Islet precursor cell (in vitro differentiated cells): ENCODE measurements at regions not wholly inside any gene's neighbourhood (a gene's known extent, or its start where the extent isn't known, plus 50 kb on each side); places are given as distances from the start of the nearest gene placed in this dataset.
A peak's percentile ranks its signal among the peaks of the same experiment; 100 is the strongest.
"Not testable (repeated sequence)": the region's sequence is repeated elsewhere in the genome, so short reads cannot be mapped to it uniquely, and the experiment has no call there.

Experiments used
- DNase-seq: peaks from one replicate; pipeline ENCODE4 v3.0.0-alpha.2; 2018

- no peak for DNase-seq
Observed at GRCh38 chrX:113996781-113997180, 587.1 kb upstream of the HTR2C start.

- DNase-seq, result not testable (repeated sequence)
Observed at GRCh38 chrX:113991720-113992119, 592.2 kb upstream of the HTR2C start.

GRCh38 chrX:113990669-113991068 is 593.2 kb upstream of the HTR2C start:
- not testable (repeated sequence) for DNase-seq

GRCh38 chrX:113988315-113988935 is 595.5 kb upstream of the HTR2C start:
- not testable (repeated sequence) for DNase-seq

GRCh38 chrX:113986427-113986826 is 597.5 kb upstream of the HTR2C start:
- DNase-seq, result no peak

- no peak for DNase-seq
Observed at GRCh38 chrX:113982766-113983165, 601.1 kb upstream of the HTR2C start.

GRCh38 chrX:113980953-113981352 is 602.9 kb upstream of the HTR2C start:
- DNase-seq, result no peak

GRCh38 chrX:113977887-113978286 is 606.0 kb upstream of the HTR2C start:
- DNase-seq, result no peak

GRCh38 chrX:113975441-113975840 is 608.4 kb upstream of the HTR2C start:
- DNase-seq, result no peak

- no peak for DNase-seq
Observed at GRCh38 chrX:113974881-113975280, 609.0 kb upstream of the HTR2C start.

GRCh38 chrX:113973706-113974105 is 610.2 kb upstream of the HTR2C start:
- DNase-seq, result no peak

GRCh38 chrX:113966791-113967190 is 617.1 kb upstream of the HTR2C start:
- DNase-seq, result no peak

GRCh38 chrX:113962343-113962742 is 621.5 kb upstream of the HTR2C start:
- DNase-seq, result no peak

GRCh38 chrX:113959912-113960626 is 623.8 kb upstream of the HTR2C start:
- DNase-seq, result no peak

GRCh38 chrX:113956936-113957335 is 627.0 kb upstream of the HTR2C start:
- no peak for DNase-seq

GRCh38 chrX:113954297-113954696 is 629.6 kb upstream of the HTR2C start:
- no peak for DNase-seq

GRCh38 chrX:113950081-113950678 is 633.7 kb upstream of the HTR2C start:
- no peak for DNase-seq

- no peak for DNase-seq
Observed at GRCh38 chrX:113947548-113947947, 636.3 kb upstream of the HTR2C start.

- no peak for DNase-seq
Observed at GRCh38 chrX:113935518-113935917, 648.4 kb upstream of the HTR2C start.

- DNase-seq, result no peak
Observed at GRCh38 chrX:113933931-113934330, 650.0 kb upstream of the HTR2C start.

- peak; percentile 87 for DNase-seq
Observed at GRCh38 chrX:113929004-113929403, 654.9 kb upstream of the HTR2C start.

- DNase-seq, result no peak
Observed at GRCh38 chrX:113920661-113921060, 663.2 kb upstream of the HTR2C start.

- no peak for DNase-seq
Observed at GRCh38 chrX:113919387-113919786, 664.5 kb upstream of the HTR2C start.

GRCh38 chrX:113906168-113906567 is 677.7 kb upstream of the HTR2C start:
- no peak for DNase-seq
